ENCODE measurements at regions not wholly inside any gene's neighbourhood (a gene's known extent, or its start where the extent isn't known, plus 50 kb on each side); places are given as distances from the start of the nearest gene placed in this dataset.

DNA sequence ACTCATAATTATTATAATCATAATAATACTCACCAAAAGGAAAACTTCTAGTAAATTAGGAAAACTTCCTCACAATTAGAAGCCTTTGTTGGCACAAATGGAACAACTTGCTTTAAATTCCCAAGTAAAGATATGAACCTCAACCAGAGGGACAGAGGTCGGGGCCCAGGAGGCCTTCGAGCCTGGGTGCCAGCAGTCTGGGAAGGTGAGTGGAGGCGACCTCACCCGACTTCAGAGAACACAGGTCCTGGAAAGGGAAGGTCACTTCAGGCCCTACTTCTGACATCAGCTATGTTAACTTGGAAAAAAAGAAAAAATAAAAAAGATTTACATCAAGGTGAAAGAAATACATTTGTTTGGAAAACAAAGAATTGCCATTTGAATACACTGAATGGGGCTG lies 350.0 kb upstream of the MYT1L start:
- Mint-ChIP-seq H3K9me3 (no peaks in the 10 kb centered on the region), H3K27ac (no peak overlapping the region), H3K36me3 (no peaks in the 10 kb centered on the region)
- no peak for ATAC-seq
- DNase-seq (ENCODE audit: low spot score in 2 of 2), result no peak

DNA sequence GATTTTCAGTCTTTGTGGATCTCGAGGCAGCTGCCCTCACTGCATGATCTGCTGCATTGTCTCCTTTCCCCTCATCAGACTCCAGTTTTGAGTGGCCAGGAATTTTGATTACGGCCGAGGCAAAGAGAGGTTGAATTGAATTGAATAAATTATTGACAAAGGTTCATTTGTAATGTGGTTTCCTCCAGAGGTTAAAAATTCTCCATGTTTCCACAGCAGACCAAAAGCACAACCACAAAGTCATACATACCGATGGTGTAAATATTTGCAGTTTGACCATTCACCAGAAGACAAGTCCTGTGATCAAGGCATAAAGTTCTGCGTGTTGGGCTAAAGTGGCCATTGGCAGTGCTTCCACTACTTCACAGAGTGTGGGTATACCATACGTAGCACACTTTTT lies 343.8 kb upstream of the MYT1L start:
- Mint-ChIP-seq H3K27ac (no peak overlapping the region), H3K9me3 (no peaks in the 10 kb centered on the region), H3K36me3 (no peaks in the 10 kb centered on the region)
- ATAC-seq (no peak), DNase-seq (ENCODE audit: low spot score in 2 of 2) (no peak)

GRCh38 chr2:2673406-2673805 lies 342.3 kb upstream of the MYT1L start:
- DNase-seq (ENCODE audit: low spot score in 2 of 2) (no peak), ATAC-seq (no peak)
- Mint-ChIP-seq H3K27ac (no peak overlapping the region), H3K36me3 (no peaks in the 10 kb centered on the region), H3K9me3 (no peaks in the 10 kb centered on the region)

DNA sequence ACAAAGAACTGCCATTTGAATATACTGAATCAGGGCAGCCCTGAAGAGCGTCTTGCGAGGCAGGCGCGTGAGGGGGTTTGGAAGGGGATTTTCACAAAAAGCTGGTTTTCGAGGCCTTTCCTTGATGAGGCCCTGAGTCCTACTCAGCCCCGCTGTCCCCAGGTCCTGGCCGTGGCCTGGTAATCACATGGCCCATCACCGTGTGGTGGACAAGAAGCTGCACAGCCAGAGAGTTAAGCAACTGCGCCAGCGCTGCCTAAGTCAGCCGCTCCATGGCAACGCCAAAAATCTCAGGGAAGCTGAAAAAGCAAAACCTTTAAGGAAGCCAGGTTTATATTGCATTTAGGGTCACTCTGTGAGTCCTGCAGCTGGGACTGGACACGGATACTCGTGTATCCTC lies 341.2 kb upstream of the MYT1L start:
- Mint-ChIP-seq H3K27ac (no peak overlapping the region), H3K9me3 (no peaks in the 10 kb centered on the region), H3K36me3 (no peaks in the 10 kb centered on the region)
- ATAC-seq (no peak), DNase-seq (ENCODE audit: low spot score in 2 of 2) (no peak)

GRCh38 chr2:2671826-2672225 lies 340.8 kb upstream of the MYT1L start:
- DNase-seq (ENCODE audit: low spot score in 2 of 2) (no peak), ATAC-seq (no peak)
- no peaks in the 10 kb centered on the region for H3K9me3 Mint-ChIP-seq
- no peak overlapping the region for H3K27ac Mint-ChIP-seq
- H3K36me3 Mint-ChIP-seq, result no peaks in the 10 kb centered on the region

DNA sequence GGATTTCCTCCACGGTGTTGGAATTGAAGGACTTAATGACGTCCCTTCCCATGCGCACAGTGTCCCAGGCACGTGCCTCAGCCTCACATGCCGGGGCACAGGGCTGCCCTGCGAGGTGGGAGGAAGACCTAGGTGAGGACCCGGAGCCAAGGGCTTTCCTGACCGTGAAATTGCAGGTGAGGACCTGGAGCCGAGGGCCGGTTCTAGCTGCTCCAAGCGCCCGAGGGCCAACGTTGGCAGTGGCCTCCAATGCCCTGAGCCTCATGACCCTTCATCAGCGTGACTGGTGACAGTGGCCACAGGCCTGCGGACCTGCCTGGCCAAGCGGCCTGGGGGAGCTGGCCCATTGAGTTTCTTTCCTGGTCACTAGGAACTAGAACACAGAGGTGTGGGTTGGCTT lies 338.2 kb upstream of the MYT1L start:
- Mint-ChIP-seq H3K27ac (peak overlapping the region in 1 of 2 donors; percentile 57), H3K9me3 (no peaks in the 10 kb centered on the region), H3K36me3 (no peaks in the 10 kb centered on the region)
- ATAC-seq, result no peak
- no peak for DNase-seq (ENCODE audit: low spot score in 2 of 2)

GRCh38 chr2:2668681-2669265 lies 337.7 kb upstream of the MYT1L start:
- Mint-ChIP-seq H3K9me3 (no peaks in the 10 kb centered on the region), H3K27ac (no peak overlapping the region), H3K36me3 (no peaks in the 10 kb centered on the region)
- ATAC-seq (no peak), DNase-seq (ENCODE audit: low spot score in 2 of 2) (no peak)

DNA sequence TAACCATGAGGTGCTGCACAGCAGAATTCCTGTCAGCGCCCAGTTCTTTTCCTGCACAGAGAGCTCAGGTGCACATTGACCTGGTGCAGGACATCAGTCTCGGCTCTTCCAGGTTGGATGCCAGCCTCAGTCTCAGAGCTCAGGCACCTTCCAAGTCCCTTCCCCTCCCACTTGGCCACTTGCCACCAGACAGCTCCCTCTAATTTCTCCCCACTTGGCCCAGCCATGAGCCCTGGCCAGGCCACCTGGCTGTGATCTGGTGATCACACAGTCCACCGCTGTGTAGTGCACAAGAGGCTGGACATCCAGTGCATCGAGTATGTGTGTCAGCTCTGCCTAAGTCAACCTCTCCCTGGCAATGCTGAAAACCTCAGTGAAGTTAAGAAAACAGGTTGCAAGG lies 336.6 kb upstream of the MYT1L start:
- ATAC-seq, result no peak
- H3K36me3 Mint-ChIP-seq, result no peaks in the 10 kb centered on the region
- H3K27ac Mint-ChIP-seq, result no peak overlapping the region

GRCh38 chr2:2665834-2666133 lies 334.7 kb upstream of the MYT1L start:
- Mint-ChIP-seq H3K27ac (no peak overlapping the region), H3K9me3 (peaks cover 0 to under 1% of the 10 kb centered on the region in 2 donors), H3K36me3 (no peaks in the 10 kb centered on the region)
- ATAC-seq (no peak), DNase-seq (ENCODE audit: low spot score in 2 of 2) (no peak)

More for the DNA sequence above, 336.6 kb upstream of the MYT1L start:
- no peak for DNase-seq (ENCODE audit: low spot score in 2 of 2)
- H3K9me3 Mint-ChIP-seq, result no peaks in the 10 kb centered on the region

DNA sequence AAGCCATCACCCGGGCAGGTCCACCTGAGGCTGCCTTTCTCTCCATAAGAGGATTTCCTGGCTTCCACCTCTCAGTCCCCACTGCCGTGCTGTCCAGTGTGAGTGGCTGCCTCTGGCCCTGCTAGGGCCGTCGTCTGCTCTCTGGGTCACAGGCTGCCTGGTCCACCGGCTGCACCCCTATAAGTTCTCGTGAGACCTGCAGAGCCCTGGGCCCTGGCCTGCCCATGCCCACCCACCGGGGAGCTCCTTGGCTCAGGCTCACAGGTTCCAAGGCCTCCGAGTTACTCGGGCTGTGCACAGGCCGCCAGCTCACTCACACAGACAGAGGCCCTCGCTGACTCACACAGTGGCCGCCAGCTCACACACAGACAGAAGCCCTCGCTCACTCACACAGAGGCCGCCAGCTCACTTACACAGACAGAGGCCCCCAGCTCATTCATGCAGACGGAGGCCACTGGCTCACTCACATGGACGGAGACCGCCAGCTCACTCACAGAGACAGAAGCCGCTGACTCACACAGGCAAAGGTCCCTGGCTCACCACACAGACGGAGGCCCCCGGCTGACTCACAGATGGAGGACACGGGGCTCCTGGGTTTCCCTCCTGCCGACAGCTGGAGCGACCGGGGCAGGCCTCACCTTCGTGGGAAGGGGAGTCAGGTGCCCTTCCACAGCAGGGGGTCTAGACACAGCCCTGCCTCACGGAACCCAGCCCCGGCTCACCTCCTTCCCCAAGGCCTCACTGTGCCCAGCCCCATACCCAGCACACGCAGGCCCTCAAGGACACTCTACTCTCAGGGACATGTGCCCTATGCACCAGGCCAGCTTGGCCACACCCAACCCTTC lies 334.1 kb upstream of the MYT1L start:
- peaks cover 5 to 6% of the 10 kb centered on the region in 2 donors for H3K9me3 Mint-ChIP-seq
- no peaks in the 10 kb centered on the region for H3K36me3 Mint-ChIP-seq
- ATAC-seq, result peak in 1 of 2 donors; percentile 43
- peak overlapping the region in 1 of 2 donors; percentile 5 for H3K27ac Mint-ChIP-seq
- DNase-seq (ENCODE audit: low spot score in 2 of 2), result no peak

GRCh38 chr2:2663401-2664036 lies 332.4 kb upstream of the MYT1L start:
- Mint-ChIP-seq H3K9me3 (peaks cover 9 to 14% of the 10 kb centered on the region in 2 donors), H3K27ac (no peak overlapping the region), H3K36me3 (peaks cover 0 to 7% of the 10 kb centered on the region in 2 donors)
- no peak for ATAC-seq
- DNase-seq (ENCODE audit: low spot score in 2 of 2), result no peak

- H3K9me3 Mint-ChIP-seq, result peaks cover 13 to 20% of the 10 kb centered on the region in 2 donors
- no peak overlapping the region for H3K27ac Mint-ChIP-seq
- DNase-seq (ENCODE audit: low spot score in 2 of 2) (no peak), ATAC-seq (no peak)
- H3K36me3 Mint-ChIP-seq, result peaks cover 6 to 13% of the 10 kb centered on the region in 2 donors
Observed at GRCh38 chr2:2662847-2663356, 331.8 kb upstream of the MYT1L start.

DNA sequence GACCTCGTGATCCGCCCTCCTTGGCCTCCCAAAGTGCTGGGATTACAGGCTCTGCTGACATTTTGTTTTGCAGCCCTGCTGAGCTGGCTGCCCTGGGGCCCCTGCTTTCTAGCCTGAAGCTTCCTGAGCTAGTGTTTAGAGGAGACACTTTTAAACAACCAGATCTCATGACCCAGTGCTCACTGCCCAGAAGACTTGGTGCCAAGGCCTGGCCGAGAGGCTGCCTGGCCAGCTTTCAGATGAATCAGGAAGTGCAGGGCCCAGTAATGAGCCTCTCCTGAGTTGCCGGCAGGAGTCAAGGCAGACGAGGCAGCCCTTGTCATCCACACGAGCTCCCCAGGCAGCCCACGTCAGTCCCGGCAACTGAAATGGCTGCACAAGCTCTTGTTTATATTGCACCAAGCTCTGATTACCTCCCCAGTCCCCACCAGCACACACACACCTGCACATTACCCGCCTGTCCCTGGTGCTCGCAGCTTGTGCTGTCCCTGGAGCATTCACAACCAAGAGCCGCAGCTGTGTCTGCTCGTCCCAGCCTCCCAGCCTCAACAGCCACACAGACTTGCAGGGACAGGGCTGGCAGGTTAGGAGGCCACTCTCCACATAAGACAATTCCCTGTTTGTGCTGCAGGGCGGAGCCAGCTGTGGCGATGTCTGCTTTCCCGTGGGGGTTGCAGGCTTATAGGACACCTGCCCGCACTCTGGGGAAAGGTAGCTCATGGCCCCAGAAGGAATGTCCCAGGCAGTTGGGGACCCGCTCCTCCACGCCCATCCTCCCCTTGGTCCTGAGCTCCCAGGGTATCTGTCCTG lies 331.2 kb upstream of the MYT1L start:
- H3K36me3 Mint-ChIP-seq, result peaks cover 8 to 15% of the 10 kb centered on the region in 2 donors

GRCh38 chr2:2660789-2661355 lies 329.8 kb upstream of the MYT1L start:
- ATAC-seq (no peak), DNase-seq (ENCODE audit: low spot score in 2 of 2) (no peak)
- peaks cover 13 to 22% of the 10 kb centered on the region in 2 donors for H3K9me3 Mint-ChIP-seq
- peaks cover 8 to 15% of the 10 kb centered on the region in 2 donors for H3K36me3 Mint-ChIP-seq
- no peak overlapping the region for H3K27ac Mint-ChIP-seq

More for the DNA sequence above, 331.2 kb upstream of the MYT1L start:
- ATAC-seq (no peak), DNase-seq (ENCODE audit: low spot score in 2 of 2) (no peak)
- H3K9me3 Mint-ChIP-seq, result peaks cover 13 to 22% of the 10 kb centered on the region in 2 donors
- no peak overlapping the region for H3K27ac Mint-ChIP-seq

DNA sequence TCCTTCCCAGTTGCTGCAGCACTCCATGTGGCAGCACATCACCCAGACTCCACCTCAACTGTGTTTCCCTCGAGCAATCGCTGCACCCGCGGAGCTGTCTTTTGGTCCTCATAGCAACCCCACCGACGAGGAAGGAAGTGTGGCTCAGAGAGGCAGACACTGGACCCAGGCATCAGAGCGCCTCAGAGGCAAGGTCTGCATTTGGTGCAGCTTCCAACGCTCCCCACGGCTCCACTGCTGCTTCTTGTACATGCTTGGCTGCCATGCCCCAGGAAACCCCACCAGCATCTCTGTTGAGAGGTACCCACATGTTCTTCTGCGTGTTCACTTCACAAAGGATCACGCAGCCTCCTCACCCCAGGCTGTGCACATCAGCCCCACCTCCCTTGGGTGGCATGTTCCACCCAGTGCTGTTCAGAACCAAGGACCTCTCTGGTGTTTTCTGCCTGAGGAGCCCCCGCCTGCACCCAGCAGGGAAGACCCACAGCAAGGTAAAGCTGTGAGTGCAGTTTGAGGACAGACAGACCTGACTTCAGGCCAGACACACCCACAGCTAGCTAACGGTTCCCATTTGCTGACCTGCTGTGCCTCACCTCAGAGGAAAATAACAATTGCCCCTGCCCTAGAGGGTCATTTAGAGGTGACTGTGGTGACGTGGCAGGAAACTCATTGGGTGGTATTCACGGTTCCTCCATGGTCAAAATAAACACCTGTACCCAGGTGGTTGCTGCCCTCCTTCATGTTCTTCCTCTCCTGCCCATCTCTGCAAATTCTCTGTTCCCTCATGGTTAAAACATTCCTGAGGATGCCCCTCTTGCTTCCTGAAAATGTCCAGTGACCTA lies 326.3 kb upstream of the MYT1L start:
- ATAC-seq (no peak), DNase-seq (ENCODE audit: low spot score in 2 of 2) (no peak)
- Mint-ChIP-seq H3K9me3 (peaks cover 13 to 22% of the 10 kb centered on the region in 2 donors), H3K36me3 (peaks cover 8 to 15% of the 10 kb centered on the region in 2 donors), H3K27ac (no peak overlapping the region)
